Caco-2 (cell line): ENCODE measurements at regions not wholly inside any gene's neighbourhood (a gene's known extent, or its start where the extent isn't known, plus 50 kb on each side); places are given as distances from the start of the nearest gene placed in this dataset.

Experiments used
- BruUV-seq: library from RNA; stranded (reverse); fragments of 400-500 nt; replicated peaks from 2 replicates; lab custom pipeline; 2021; lab: Mats Ljungman, UMichigan
- CTCF ChIA-PET: fragments of 300-600 bp; sonication (Branson Sonifier 250); formaldehyde crosslinking; loops from one replicate; lab custom pipeline; 2022; ENCODE audit warnings: antibody characterized with exemption; lab: Charles Lee
- POLR2A ChIA-PET: fragments of 300-600 bp; sonication (Branson Sonifier 250); formaldehyde crosslinking; loops from one replicate; lab custom pipeline; 2022; ENCODE audit warnings: antibody characterized with exemption; lab: Charles Lee
- DNase-seq, 2 experiments: peaks; one replicate each; pipeline versions ENCODE4 v3.0.0 to v3.0.0-alpha.2; 2020 to 2022
- H3K27me3 ChIP-seq: replicated peaks from 2 replicates; pipeline ENCODE4 v1.6.0; 2011; ENCODE audit warnings: low read length; ENCODE audit not compliant: control insufficient read depth, insufficient read depth
- H3K36me3 ChIP-seq: 2 replicates; pipeline ENCODE4 v1.5.1; 2011; ENCODE audit warnings: low read length; ENCODE audit not compliant: control insufficient read depth, insufficient read depth
- H3K4me1 ChIP-seq: fragments of 250-450 bp; sonication (Bioruptor Pico); 2 replicates; pipeline ENCODE4 v1.5.1; 2020; ENCODE audit warnings: mild to moderate bottlenecking
- H3K4me3 ChIP-seq: 2 replicates; pipeline ENCODE4 v1.5.1; 2011; ENCODE audit warnings: low read depth, mild to moderate bottlenecking, control low read depth, low read length
- H3K9me3 ChIP-seq: fragments of 250-450 bp; sonication (Bioruptor Pico); 2 replicates; pipeline ENCODE4 v1.5.1; 2020; ENCODE audit warnings: mild to moderate bottlenecking, moderate library complexity
- H3K27ac Mint-ChIP-seq: one replicate; pipeline ENCODE4 v1.8.0; 2022; ENCODE audit warnings: mixed read lengths; ENCODE audit not compliant: unreplicated experiment
- H3K27me3 Mint-ChIP-seq: one replicate; pipeline ENCODE4 v1.8.0; 2022; ENCODE audit warnings: mixed read lengths; ENCODE audit not compliant: insufficient read depth, unreplicated experiment
- H3K36me3 Mint-ChIP-seq: one replicate; pipeline ENCODE4 v1.8.0; 2022; ENCODE audit warnings: mild to moderate bottlenecking, mixed read lengths; ENCODE audit not compliant: insufficient read depth, unreplicated experiment
- H3K4me1 Mint-ChIP-seq: one replicate; pipeline ENCODE4 v1.8.0; 2022; ENCODE audit warnings: low read depth, mixed read lengths; ENCODE audit not compliant: unreplicated experiment
- H3K4me3 Mint-ChIP-seq: one replicate; pipeline ENCODE4 v1.8.0; 2022; ENCODE audit warnings: mild to moderate bottlenecking, moderate library complexity, mixed read lengths; ENCODE audit not compliant: unreplicated experiment
- H3K9me3 Mint-ChIP-seq: one replicate; pipeline ENCODE4 v1.8.0; 2022; ENCODE audit warnings: mixed read lengths; ENCODE audit not compliant: unreplicated experiment
- CTCF ChIP-seq, 2 experiments: fragments of 200-600 bp in 1 of 2; IDR thresholded peaks; 1 replicate in 1 of 2; 2 replicates in 1 of 2; pipeline versions ENCODE4 v1.5.1 to v1.8.0; 2011 to 2022; ENCODE audit warnings: antibody characterized with exemption in 1 of 2, control low read depth in 1 of 2, inconsistent platforms in 1 of 2, low read depth in 1 of 2, low read length in 1 of 2, mild to moderate bottlenecking in 1 of 2, moderate library complexity in 1 of 2; ENCODE audit not compliant: insufficient read depth in 1 of 2, severe bottlenecking in 1 of 2, unreplicated experiment in 1 of 2
- intact Hi-C: fragments of 100-400 bp; cut with micrococcal nuclease; formaldehyde crosslinking; loops from one replicate; pipeline ENCODE4 v1.10.0; 2022; ENCODE audit not compliant: unreplicated experiment

DNA sequence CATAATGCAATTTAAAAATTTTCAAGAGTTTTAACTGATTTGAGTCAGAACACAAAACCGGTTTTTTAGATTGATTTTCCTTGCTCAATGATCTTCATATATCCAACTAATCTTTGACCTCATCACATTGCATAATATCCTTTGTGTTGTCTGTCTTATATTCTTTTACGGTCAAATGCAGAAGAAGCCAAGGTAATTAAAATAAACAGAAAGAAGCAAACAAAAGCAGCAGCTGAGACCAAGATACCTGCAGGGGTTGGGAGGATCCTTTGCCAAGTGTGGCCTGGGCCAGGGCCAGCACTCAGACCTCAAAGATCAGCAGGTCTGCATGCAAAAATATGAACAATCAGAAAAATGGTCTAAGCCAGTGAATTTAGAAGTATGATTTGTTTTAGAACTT, 428.9 kb upstream of the NETO1 start:
- ChIA-PET CTCF (no interaction called here), POLR2A (no interaction called here)
- no peak for DNase-seq
- no peaks in the 10 kb centered on the region for H3K9me3 ChIP-seq
- no peaks in the 10 kb centered on the region for H3K36me3 ChIP-seq
- no peaks in the 10 kb centered on the region for H3K4me1 ChIP-seq
- H3K4me3 Mint-ChIP-seq: no peak overlapping the region
- H3K27me3 Mint-ChIP-seq: peaks cover 4% of the 10 kb centered on the region
- H3K36me3 Mint-ChIP-seq: no peaks in the 10 kb centered on the region
- no peaks in the 10 kb centered on the region for H3K27me3 ChIP-seq
- no peak overlapping the region for H3K27ac Mint-ChIP-seq
- no peaks in the 10 kb centered on the region for H3K4me1 Mint-ChIP-seq
- H3K9me3 Mint-ChIP-seq: no peaks in the 10 kb centered on the region
- BruUV-seq: no TSS peak
- no peak overlapping the region for H3K4me3 ChIP-seq
- intact Hi-C loops: no loop called here
- TF ChIP-seq CTCF (IDR thresholded peaks at IDR 0.05; ENCODE audit: insufficient read depth in 1 of 2, low read depth in 1 of 2, low read length in 1 of 2, severe bottlenecking in 1 of 2, unreplicated experiment in 1 of 2): no peak

DNA sequence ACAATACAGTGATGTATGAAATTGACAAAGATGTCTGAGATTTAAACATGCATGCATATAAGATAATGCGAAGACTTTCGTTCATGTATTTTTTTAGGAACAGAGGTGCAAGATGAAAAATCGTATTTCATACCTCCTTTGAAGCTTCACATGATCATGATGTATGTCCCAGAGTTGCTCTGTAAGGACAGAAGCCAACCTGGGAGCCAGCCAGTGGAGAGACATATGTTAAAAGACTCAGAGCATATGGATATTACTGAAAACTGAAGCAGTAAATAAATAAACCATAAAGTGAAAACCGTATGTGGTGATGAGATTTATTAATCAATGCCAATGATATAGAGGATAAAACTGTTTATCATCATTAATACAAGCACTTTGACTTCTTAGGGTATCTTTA, 424.4 kb upstream of the NETO1 start:
- DNase-seq: no peak
- ChIA-PET CTCF (no interaction called here), POLR2A (no interaction called here)
- Histone ChIP-seq H3K4me3 (no peak overlapping the region), H3K27me3 (no peaks in the 10 kb centered on the region), H3K36me3 (no peaks in the 10 kb centered on the region), H3K9me3 (no peaks in the 10 kb centered on the region), H3K4me1 (no peaks in the 10 kb centered on the region)
- intact Hi-C loops: no loop called here
- no peaks in the 10 kb centered on the region for H3K36me3 Mint-ChIP-seq
- no TSS peak for BruUV-seq
- no peaks in the 10 kb centered on the region for H3K4me1 Mint-ChIP-seq
- H3K4me3 Mint-ChIP-seq: no peak overlapping the region
- peaks cover 4% of the 10 kb centered on the region for H3K27me3 Mint-ChIP-seq
- TF ChIP-seq CTCF (IDR thresholded peaks at IDR 0.05; ENCODE audit: insufficient read depth in 1 of 2, low read depth in 1 of 2, low read length in 1 of 2, severe bottlenecking in 1 of 2, unreplicated experiment in 1 of 2): no peak
- no peak overlapping the region for H3K27ac Mint-ChIP-seq
- no peaks in the 10 kb centered on the region for H3K9me3 Mint-ChIP-seq

- ChIA-PET CTCF (no interaction called here), POLR2A (no interaction called here)
- H3K9me3 Mint-ChIP-seq: no peaks in the 10 kb centered on the region
- H3K4me3 Mint-ChIP-seq: no peak overlapping the region
- H3K4me1 ChIP-seq: no peaks in the 10 kb centered on the region
- BruUV-seq: no TSS peak
- DNase-seq: no peak
- no peaks in the 10 kb centered on the region for H3K27me3 Mint-ChIP-seq
- intact Hi-C loops: no loop called here
- H3K36me3 ChIP-seq: no peaks in the 10 kb centered on the region
- H3K4me1 Mint-ChIP-seq: no peaks in the 10 kb centered on the region
- no peaks in the 10 kb centered on the region for H3K27me3 ChIP-seq
- no peak overlapping the region for H3K27ac Mint-ChIP-seq
- TF ChIP-seq CTCF (IDR thresholded peaks at IDR 0.05; ENCODE audit: insufficient read depth in 1 of 2, low read depth in 1 of 2, low read length in 1 of 2, severe bottlenecking in 1 of 2, unreplicated experiment in 1 of 2): no peak
- H3K9me3 ChIP-seq: no peaks in the 10 kb centered on the region
- no peak overlapping the region for H3K4me3 ChIP-seq
- no peaks in the 10 kb centered on the region for H3K36me3 Mint-ChIP-seq
Observed at GRCh38 chr18:73288813-73289212, 421.0 kb upstream of the NETO1 start.
